Prostate gland (tissue), 2 donors: ENCODE measurements at regions not wholly inside any gene's neighbourhood (a gene's known extent, or its start where the extent isn't known, plus 50 kb on each side); places are given as distances from the start of the nearest gene placed in this dataset.

ENCODE experiments used
- DNase-seq: peaks from one replicate; pipeline ENCODE4 v3.0.0-alpha.2; 2019; ENCODE audit warnings: low spot score
- H3K27ac ChIP-seq, 2 donors: fragments of 200-600 bp; sonication (generic); 2 replicates each; pipeline ENCODE4 v1.5.1; 2017 to 2019
- H3K27me3 ChIP-seq: fragments of 200-600 bp; sonication (generic); replicated peaks from 2 replicates; pipeline ENCODE4 v1.5.1; 2019; ENCODE audit not compliant: insufficient read depth
- H3K36me3 ChIP-seq, 2 donors: fragments of 200-600 bp; sonication (generic); 1 replicate in 1 of 2; 2 replicates in 1 of 2; pipeline versions ENCODE4 v1.5.1 to v1.8.1; 2017 to 2019
- H3K4me1 ChIP-seq: fragments of 200-600 bp; sonication (generic); replicated peaks from 2 replicates; pipeline ENCODE4 v1.5.1; 2019
- H3K4me3 ChIP-seq, 2 donors: fragments of 200-600 bp; sonication (generic); 2 replicates each; pipeline ENCODE4 v1.5.1; 2017 to 2019
- H3K9me3 ChIP-seq: fragments of 200-600 bp; sonication (generic); 2 replicates; pipeline ENCODE4 v1.5.1; 2017
- CTCF ChIP-seq, 4 experiments: fragments of 200-600 bp in 2 of 4; fragments of 450-650 bp in 2 of 4; sonication (generic) in 2 of 4; IDR thresholded peaks; 1 replicate in 3 of 4; 2 replicates in 1 of 4; pipeline ENCODE4 v1.5.1; 2016 to 2019; ENCODE audit warnings: antibody characterized with exemption in 4 of 4, mild to moderate bottlenecking in 2 of 4, moderate library complexity in 2 of 4
- POLR2A ChIP-seq: fragments of 450-650 bp; IDR thresholded peaks from one replicate; pipeline ENCODE4 v1.6.1; 2016; ENCODE audit warnings: antibody characterized with exemption, mild to moderate bottlenecking
- POLR2AphosphoS5 ChIP-seq: sonication (generic); formaldehyde crosslinking; IDR thresholded peaks from one replicate; pipeline ENCODE4 v1.6.1; 2017; ENCODE audit warnings: antibody characterized with exemption
- WGBS: methylation state at CpG from one replicate; pipeline ENCODE4 v1.1.5; 2018; 5-methylcytosine and 5-hydroxymethylcytosine counted together
- intact Hi-C: fragments of 100-400 bp; cut with DNase I; formaldehyde crosslinking; loops from one replicate; pipeline ENCODE4 v1.14.2; 2022

- no peaks in the 10 kb centered on the region for H3K36me3 ChIP-seq
- H3K27ac ChIP-seq: no peak overlapping the region
- intact Hi-C loops: no loop called here
- no peaks in the 10 kb centered on the region for H3K4me1 ChIP-seq
- DNase-seq: no peak
- WGBS: 74% methylated on average over 1 of the region's 1 CpG
- no peak overlapping the region for H3K4me3 ChIP-seq
- H3K9me3 ChIP-seq: no peaks in the 10 kb centered on the region
- TF ChIP-seq POLR2AphosphoS5: no peak
- TF ChIP-seq CTCF (IDR thresholded peaks at IDR 0.05): no peak
- no peak for TF ChIP-seq POLR2A
- H3K27me3 ChIP-seq: no peaks in the 10 kb centered on the region
Observed at GRCh38 chr15:81454024-81454423, 80.0 kb upstream of the TMC3 start.

GRCh38 chr15:81450721-81451120 lies 76.7 kb upstream of the TMC3 start:
- H3K27me3 ChIP-seq: no peaks in the 10 kb centered on the region
- TF ChIP-seq CTCF (IDR thresholded peaks at IDR 0.05): no peak
- no peak for TF ChIP-seq POLR2A
- H3K4me3 ChIP-seq: no peak overlapping the region
- no peaks in the 10 kb centered on the region for H3K4me1 ChIP-seq
- 97% methylated on average over 1 of the region's 1 CpG for WGBS
- intact Hi-C loops: no loop called here
- DNase-seq: no peak
- no peak overlapping the region for H3K27ac ChIP-seq
- no peaks in the 10 kb centered on the region for H3K36me3 ChIP-seq
- no peaks in the 10 kb centered on the region for H3K9me3 ChIP-seq

- intact Hi-C loops: no loop called here
- Histone ChIP-seq H3K4me1 (no peaks in the 10 kb centered on the region), H3K27ac (no peak overlapping the region), H3K36me3 (no peaks in the 10 kb centered on the region), H3K27me3 (no peaks in the 10 kb centered on the region), H3K9me3 (no peaks in the 10 kb centered on the region), H3K4me3 (no peak overlapping the region)
- TF ChIP-seq POLR2AphosphoS5: no peak
- TF ChIP-seq CTCF (IDR thresholded peaks at IDR 0.05): no peak
- no peak for TF ChIP-seq POLR2A
- WGBS: 44% methylated on average over 2 of the region's 2 CpGs
- DNase-seq: no peak
Observed at GRCh38 chr15:81449836-81450474, 75.9 kb upstream of the TMC3 start.

GRCh38 chr15:81443040-81443820 lies 69.2 kb upstream of the TMC3 start:
- no peak for DNase-seq
- no peaks in the 10 kb centered on the region for H3K4me1 ChIP-seq
- no peaks in the 10 kb centered on the region for H3K36me3 ChIP-seq
- WGBS: 68% methylated on average over 5 of the region's 5 CpGs
- intact Hi-C loops: no loop called here
- no peaks in the 10 kb centered on the region for H3K9me3 ChIP-seq
- no peak overlapping the region for H3K4me3 ChIP-seq
- H3K27me3 ChIP-seq: no peaks in the 10 kb centered on the region
- no peak overlapping the region for H3K27ac ChIP-seq
- no peak for TF ChIP-seq POLR2AphosphoS5
- no peak for TF ChIP-seq POLR2A
- no peak for TF ChIP-seq CTCF (IDR thresholded peaks at IDR 0.05)

- no peak for DNase-seq
- no peak overlapping the region for H3K4me3 ChIP-seq
- intact Hi-C loops: no loop called here
- H3K27me3 ChIP-seq: no peaks in the 10 kb centered on the region
- WGBS: 90% methylated on average over 1 of the region's 1 CpG
- H3K27ac ChIP-seq: no peak overlapping the region
- TF ChIP-seq POLR2A (no peak), POLR2AphosphoS5 (no peak), CTCF (IDR thresholded peaks at IDR 0.05) (no peak)
- H3K9me3 ChIP-seq: no peaks in the 10 kb centered on the region
- H3K4me1 ChIP-seq: no peaks in the 10 kb centered on the region
- H3K36me3 ChIP-seq: no peaks in the 10 kb centered on the region
Observed at GRCh38 chr15:81442454-81442853, 68.4 kb upstream of the TMC3 start.
